NB4 (cell line): ENCODE measurements at regions not wholly inside any gene's neighbourhood (a gene's known extent, or its start where the extent isn't known, plus 50 kb on each side); places are given as distances from the start of the nearest gene placed in this dataset.

ENCODE experiments used
- DNase-seq: peaks from one replicate; pipeline ENCODE4 v3.0.0; 2010; ENCODE audit warnings: low read depth
- H3K4me3 ChIP-seq: one replicate; pipeline ENCODE4 v1.5.1; 2011; ENCODE audit warnings: mild to moderate bottlenecking, low read depth, low read length, moderate library complexity
- MYC ChIP-seq: IDR thresholded peaks from 2 replicates; pipeline ENCODE4 v1.6.1; 2011; ENCODE audit warnings: low read depth, low read length
- POLR2A ChIP-seq: IDR thresholded peaks from 2 replicates; pipeline ENCODE4 v1.6.1; 2011; ENCODE audit warnings: mild to moderate bottlenecking; ENCODE audit not compliant: insufficient read length; ENCODE audit errors: extremely low read depth
- TF ChIP-seq, protein P1 (sequence below): IDR thresholded peaks from one replicate; pipeline ENCODE4 v1.5.1; 2012; ENCODE audit warnings: low read depth, low read length
- TF ChIP-seq, protein P2 (sequence below): IDR thresholded peaks from 2 replicates; pipeline ENCODE4 v1.6.1; 2011; ENCODE audit warnings: low read depth, low read length

DNA sequence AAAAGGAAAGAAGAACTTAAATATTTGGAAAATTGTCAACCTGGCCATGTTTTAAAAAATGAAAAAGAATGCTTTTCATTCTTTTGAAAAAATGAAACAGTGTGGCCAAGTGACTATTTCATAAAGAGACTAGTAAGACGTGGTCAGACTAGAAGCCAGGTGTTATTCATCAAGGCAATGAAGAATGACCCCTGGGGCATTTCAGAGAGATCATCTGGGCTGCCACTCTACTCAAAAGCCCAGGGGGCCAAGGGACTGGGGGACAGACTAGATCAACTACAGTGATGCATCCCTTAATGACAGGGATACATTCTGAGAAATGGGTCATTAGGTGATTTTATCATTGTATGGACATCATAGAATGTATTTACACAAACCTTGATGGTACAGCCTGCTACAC, 199.4 kb downstream of the STK31 start:
- no peak overlapping the region for H3K4me3 ChIP-seq
- TF ChIP-seq, protein P1, sequence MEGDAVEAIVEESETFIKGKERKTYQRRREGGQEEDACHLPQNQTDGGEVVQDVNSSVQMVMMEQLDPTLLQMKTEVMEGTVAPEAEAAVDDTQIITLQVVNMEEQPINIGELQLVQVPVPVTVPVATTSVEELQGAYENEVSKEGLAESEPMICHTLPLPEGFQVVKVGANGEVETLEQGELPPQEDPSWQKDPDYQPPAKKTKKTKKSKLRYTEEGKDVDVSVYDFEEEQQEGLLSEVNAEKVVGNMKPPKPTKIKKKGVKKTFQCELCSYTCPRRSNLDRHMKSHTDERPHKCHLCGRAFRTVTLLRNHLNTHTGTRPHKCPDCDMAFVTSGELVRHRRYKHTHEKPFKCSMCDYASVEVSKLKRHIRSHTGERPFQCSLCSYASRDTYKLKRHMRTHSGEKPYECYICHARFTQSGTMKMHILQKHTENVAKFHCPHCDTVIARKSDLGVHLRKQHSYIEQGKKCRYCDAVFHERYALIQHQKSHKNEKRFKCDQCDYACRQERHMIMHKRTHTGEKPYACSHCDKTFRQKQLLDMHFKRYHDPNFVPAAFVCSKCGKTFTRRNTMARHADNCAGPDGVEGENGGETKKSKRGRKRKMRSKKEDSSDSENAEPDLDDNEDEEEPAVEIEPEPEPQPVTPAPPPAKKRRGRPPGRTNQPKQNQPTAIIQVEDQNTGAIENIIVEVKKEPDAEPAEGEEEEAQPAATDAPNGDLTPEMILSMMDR: no peak
- no peak for TF ChIP-seq POLR2A
- no peak for TF ChIP-seq MYC
- TF ChIP-seq, protein P2, sequence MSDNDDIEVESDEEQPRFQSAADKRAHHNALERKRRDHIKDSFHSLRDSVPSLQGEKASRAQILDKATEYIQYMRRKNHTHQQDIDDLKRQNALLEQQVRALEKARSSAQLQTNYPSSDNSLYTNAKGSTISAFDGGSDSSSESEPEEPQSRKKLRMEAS: no peak
- no peak for DNase-seq

DNA sequence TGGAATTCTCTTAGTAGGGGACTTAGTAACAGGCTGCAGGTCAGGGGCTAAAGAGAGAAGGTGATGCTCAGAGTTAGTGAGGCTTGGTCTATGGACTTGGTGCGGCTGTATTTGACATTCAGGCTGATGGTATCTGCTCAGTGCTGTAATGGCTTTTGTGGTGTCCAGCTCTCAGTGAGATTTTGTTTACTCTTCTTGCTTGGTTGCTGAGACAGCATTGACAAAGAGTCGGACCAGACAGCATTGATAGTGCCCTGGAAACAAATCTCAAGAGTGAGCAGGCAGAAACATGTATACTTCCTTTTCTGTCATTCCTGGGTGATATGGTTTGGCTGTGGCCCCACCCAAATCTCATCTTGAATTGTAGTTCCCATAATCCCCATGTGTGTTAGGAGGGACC, 202.0 kb downstream of the STK31 start:
- no peak overlapping the region for H3K4me3 ChIP-seq
- TF ChIP-seq, protein P2: no peak
- TF ChIP-seq, protein P1: no peak
- TF ChIP-seq MYC (no peak), POLR2A (no peak)
- no peak for DNase-seq

DNA sequence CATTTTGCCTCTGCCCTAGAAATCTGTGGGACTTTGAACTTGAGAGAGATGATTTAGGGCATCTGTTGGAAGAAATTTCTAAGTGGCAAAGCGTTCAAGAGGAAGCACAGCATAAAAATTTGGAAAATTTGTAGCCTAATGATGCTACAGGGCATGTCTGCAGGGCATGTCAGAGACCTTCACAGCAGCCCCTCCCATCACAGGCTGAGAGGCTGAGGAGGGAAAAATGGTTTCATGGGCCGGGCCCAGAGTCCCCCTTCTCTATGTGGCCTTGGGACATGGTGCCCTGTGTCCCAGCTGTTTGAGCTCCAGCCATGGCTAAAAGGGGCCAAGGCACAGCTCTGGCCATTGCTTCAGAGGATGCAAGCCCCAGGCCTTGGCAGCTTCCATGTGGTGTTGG, 203.0 kb downstream of the STK31 start:
- H3K4me3 ChIP-seq: no peak overlapping the region
- DNase-seq: no peak
- no peak for TF ChIP-seq POLR2A
- TF ChIP-seq, protein P1: no peak
- no peak for TF ChIP-seq MYC
- TF ChIP-seq, protein P2: no peak

DNA sequence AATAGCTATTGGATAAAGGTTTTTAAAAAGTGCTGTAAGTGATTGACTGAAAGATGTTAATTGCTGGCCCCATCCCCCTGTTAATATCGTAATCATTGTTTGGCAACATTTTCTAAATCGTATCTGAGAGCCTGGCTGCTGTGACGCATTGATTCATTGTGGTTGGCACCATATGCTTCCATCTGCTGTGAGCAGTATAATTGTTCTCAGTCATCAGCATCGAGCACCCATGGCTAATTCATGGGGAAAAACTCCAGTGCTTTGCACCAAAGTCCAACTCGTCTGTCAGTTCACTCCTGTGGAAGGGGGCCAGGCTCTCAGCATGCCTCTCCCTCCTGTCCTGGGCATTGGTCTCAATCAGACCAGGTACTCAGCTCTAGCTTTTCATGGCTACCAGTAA, 205.2 kb downstream of the STK31 start:
- TF ChIP-seq MYC: no peak
- DNase-seq: no peak
- no peak overlapping the region for H3K4me3 ChIP-seq

DNA sequence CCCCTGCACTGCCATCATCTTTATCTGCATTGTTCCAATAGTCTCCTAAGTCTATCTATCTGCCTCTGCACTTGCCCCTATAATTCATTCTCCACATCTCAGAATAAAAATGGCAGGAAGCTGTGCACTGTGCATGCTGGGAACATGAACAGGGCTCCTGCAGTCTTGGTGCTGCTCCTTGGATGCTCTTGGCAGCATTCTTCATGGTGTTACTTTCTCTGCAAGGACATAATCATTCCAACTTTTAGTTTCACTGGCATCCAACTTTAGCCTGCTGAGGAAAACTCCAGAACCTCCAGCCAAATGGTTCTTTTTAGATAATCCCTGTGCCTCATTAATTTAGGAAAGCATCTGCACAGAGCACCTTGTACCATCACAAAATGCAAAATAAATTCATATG, 208.3 kb downstream of the STK31 start:
- TF ChIP-seq, protein P2: no peak
- TF ChIP-seq, protein P1: no peak
- TF ChIP-seq MYC (no peak), POLR2A (no peak)
- DNase-seq: no peak
- no peak overlapping the region for H3K4me3 ChIP-seq

DNA sequence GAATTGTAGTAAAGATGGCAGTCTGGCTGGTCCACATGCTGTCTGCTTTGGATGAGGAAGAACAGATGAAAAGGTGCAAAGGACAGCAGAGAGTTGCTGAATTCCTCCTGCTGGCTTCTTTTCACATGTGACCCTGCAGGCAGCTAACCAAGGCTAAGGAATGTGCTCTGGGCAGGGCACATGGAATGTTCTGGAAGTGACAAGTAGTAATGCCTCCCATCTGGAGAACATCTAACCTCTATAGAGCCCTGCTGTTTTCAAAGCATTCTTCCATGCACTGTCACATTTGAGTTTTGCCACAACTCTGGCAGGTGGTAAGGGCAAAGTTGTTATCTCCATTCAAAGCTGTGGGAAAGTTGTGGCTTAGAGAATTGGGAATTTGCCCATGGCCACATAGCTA, 208.8 kb downstream of the STK31 start:
- DNase-seq: no peak
- TF ChIP-seq, protein P1: no peak
- TF ChIP-seq POLR2A (no peak), MYC (no peak)
- TF ChIP-seq, protein P2: no peak
- H3K4me3 ChIP-seq: no peak overlapping the region
